HEK293 (cell line): ENCODE measurements at regions not wholly inside any gene's neighbourhood (a gene's known extent, or its start where the extent isn't known, plus 50 kb on each side); places are given as distances from the start of the nearest gene placed in this dataset.

Source experiments
- BCL11A ChIP-seq: fragments of 450-650 bp; formaldehyde crosslinking; IDR thresholded peaks from 2 replicates; pipeline ENCODE4 v1.5.1; 2016; ENCODE audit warnings: low read depth, missing biosample characterization, missing genetic modification characterization
- CTCF ChIP-seq: fragments of 450-650 bp; formaldehyde crosslinking; IDR thresholded peaks from 2 replicates; pipeline ENCODE4 v1.5.1; 2016; ENCODE audit warnings: missing biosample characterization, missing genetic modification characterization
- KLF10 ChIP-seq: fragments of 450-650 bp; IDR thresholded peaks from 2 replicates; pipeline ENCODE4 v1.5.1; 2018; ENCODE audit warnings: missing biosample characterization, mild to moderate bottlenecking, missing genetic modification characterization
- OSR2 ChIP-seq: fragments of 450-650 bp; formaldehyde crosslinking; IDR thresholded peaks from 2 replicates; pipeline ENCODE4 v1.5.1; 2016; ENCODE audit warnings: missing biosample characterization, missing genetic modification characterization
- SP2 ChIP-seq: fragments of 450-650 bp; formaldehyde crosslinking; IDR thresholded peaks from 2 replicates; pipeline ENCODE4 v1.5.1; 2016; ENCODE audit warnings: missing biosample characterization, missing genetic modification characterization
- TCF7L2 ChIP-seq: IDR thresholded peaks from 2 replicates; pipeline ENCODE4 v1.6.1; 2011; ENCODE audit warnings: low read depth, mild to moderate bottlenecking, inconsistent platforms, low read length, moderate library complexity, borderline replicate concordance
- TRIM28 ChIP-seq: IDR thresholded peaks from 2 replicates; pipeline ENCODE4 v1.6.1; 2011; ENCODE audit warnings: low read length, control low read depth, borderline replicate concordance
- ZBTB11 ChIP-seq: fragments of 450-650 bp; formaldehyde crosslinking; conservative IDR thresholded peaks from 2 replicates; pipeline ENCODE4 v1.5.1; 2016; ENCODE audit warnings: low read depth, missing biosample characterization, missing genetic modification characterization
- ZFP41 ChIP-seq: fragments of 450-650 bp; formaldehyde crosslinking; IDR thresholded peaks from 2 replicates; pipeline ENCODE4 v1.5.1; 2016; ENCODE audit warnings: missing biosample characterization, missing genetic modification characterization, borderline replicate concordance
- ZNF274 ChIP-seq, 2 experiments: fragments of 200-500 bp in 1 of 2; fragments of 450-650 bp in 1 of 2; sonication (Bioruptor generic) in 1 of 2; formaldehyde crosslinking in 1 of 2; IDR thresholded peaks; 2 replicates each; pipeline versions ENCODE4 v1.5.1 to v1.6.1; 2014 to 2016; ENCODE audit warnings: borderline replicate concordance in 1 of 2, inconsistent platforms in 1 of 2, low read length in 1 of 2, missing biosample characterization in 1 of 2, missing genetic modification characterization in 1 of 2
- ZNF513 ChIP-seq: fragments of 450-650 bp; IDR thresholded peaks from 2 replicates; pipeline ENCODE4 v1.5.1; 2018; ENCODE audit warnings: missing biosample characterization, missing genetic modification characterization
- TF ChIP-seq, protein P1 (sequence below): fragments of 450-650 bp; formaldehyde crosslinking; IDR thresholded peaks from 2 replicates; pipeline ENCODE4 v1.5.1; 2016; ENCODE audit warnings: missing biosample characterization, missing genetic modification characterization, low read depth
- TF ChIP-seq, protein P2 (sequence below): sonication (generic); formaldehyde crosslinking; IDR thresholded peaks from 2 replicates; pipeline ENCODE4 v1.8.1; 2022; ENCODE audit warnings: mild to moderate bottlenecking, moderate library complexity, missing genetic modification reagents

DNA sequence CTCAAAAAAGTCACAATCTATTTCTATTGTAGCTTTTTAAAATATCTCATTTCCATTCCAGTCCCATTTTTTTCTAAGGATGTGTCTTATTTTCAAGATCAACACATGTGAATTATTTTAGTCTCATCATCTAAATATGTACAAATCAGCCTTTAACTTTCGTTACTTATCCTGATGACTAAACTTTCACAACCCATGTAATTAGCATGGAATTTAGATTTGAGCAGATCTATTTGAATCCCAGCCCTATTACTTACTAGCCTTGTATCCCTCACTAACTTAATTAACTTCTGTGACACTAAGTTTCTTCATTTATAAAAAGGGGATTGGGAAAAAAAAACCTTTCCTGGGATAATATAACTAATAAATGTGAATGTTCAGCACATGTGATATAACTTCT lies 81.1 kb downstream of the UFM1 start:
- TF ChIP-seq CTCF (tag by site-specific recombination) (no peak), SP2 (tag by site-specific recombination) (no peak), ZBTB11 (no peak), ZNF274 (IDR thresholded peaks at IDR 0.05; ENCODE audit: low read length) (no peak), ZNF274 (tag by site-specific recombination; IDR thresholded peaks at IDR 0.05; ENCODE audit: borderline replicate concordance) (no peak), ZFP41 (tag by site-specific recombination) (no peak), BCL11A (tag by site-specific recombination) (no peak), TRIM28 (no peak), KLF10 (tag by site-specific recombination) (no peak), OSR2 (tag by site-specific recombination) (no peak), ZNF513 (tag by site-specific recombination) (no peak), TCF7L2 (no peak)
- TF ChIP-seq, protein P1, sequence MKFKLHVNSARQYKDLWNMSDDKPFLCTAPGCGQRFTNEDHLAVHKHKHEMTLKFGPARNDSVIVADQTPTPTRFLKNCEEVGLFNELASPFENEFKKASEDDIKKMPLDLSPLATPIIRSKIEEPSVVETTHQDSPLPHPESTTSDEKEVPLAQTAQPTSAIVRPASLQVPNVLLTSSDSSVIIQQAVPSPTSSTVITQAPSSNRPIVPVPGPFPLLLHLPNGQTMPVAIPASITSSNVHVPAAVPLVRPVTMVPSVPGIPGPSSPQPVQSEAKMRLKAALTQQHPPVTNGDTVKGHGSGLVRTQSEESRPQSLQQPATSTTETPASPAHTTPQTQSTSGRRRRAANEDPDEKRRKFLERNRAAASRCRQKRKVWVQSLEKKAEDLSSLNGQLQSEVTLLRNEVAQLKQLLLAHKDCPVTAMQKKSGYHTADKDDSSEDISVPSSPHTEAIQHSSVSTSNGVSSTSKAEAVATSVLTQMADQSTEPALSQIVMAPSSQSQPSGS: no peak
- TF ChIP-seq, protein P2, sequence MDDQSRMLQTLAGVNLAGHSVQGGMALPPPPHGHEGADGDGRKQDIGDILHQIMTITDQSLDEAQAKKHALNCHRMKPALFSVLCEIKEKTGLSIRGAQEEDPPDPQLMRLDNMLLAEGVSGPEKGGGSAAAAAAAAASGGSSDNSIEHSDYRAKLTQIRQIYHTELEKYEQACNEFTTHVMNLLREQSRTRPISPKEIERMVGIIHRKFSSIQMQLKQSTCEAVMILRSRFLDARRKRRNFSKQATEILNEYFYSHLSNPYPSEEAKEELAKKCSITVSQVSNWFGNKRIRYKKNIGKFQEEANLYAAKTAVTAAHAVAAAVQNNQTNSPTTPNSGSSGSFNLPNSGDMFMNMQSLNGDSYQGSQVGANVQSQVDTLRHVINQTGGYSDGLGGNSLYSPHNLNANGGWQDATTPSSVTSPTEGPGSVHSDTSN (CRISPR knock-in tag): no peak
